Urinary bladder (tissue), 3 donors: ENCODE measurements at regions not wholly inside any gene's neighbourhood (a gene's known extent, or its start where the extent isn't known, plus 50 kb on each side); places are given as distances from the start of the nearest gene placed in this dataset.

ENCODE experiments used
- DNase-seq: peaks from one replicate; pipeline ENCODE4 v3.0.0-alpha.2; 2015; ENCODE audit errors: extremely low spot score
- H3K27ac ChIP-seq: one replicate; pipeline ENCODE4 v1.5.1; 2013; ENCODE audit warnings: low read depth, mild to moderate bottlenecking, moderate library complexity
- H3K36me3 ChIP-seq: one replicate; pipeline ENCODE4 v1.6.1; 2013; ENCODE audit warnings: mild to moderate bottlenecking, moderate library complexity; ENCODE audit not compliant: insufficient read depth
- H3K4me1 ChIP-seq: one replicate; pipeline ENCODE4 v1.6.1; 2013; ENCODE audit warnings: mild to moderate bottlenecking, moderate library complexity; ENCODE audit not compliant: insufficient read depth
- H3K4me3 ChIP-seq: one replicate; pipeline ENCODE4 v1.5.1; 2013; ENCODE audit warnings: low read depth, low read length
- WGBS: extraction: QIAGEN DNeasy Blood & Tissue Kit; methylation state at CpG from one replicate; pipeline ENCODE4 v1.1.7; 2013; 5-methylcytosine and 5-hydroxymethylcytosine counted together
- donor health status: healthy with polysubstance abuse.
- donor health status: healthy.

- Histone ChIP-seq H3K4me1 (no peaks in the 10 kb centered on the region), H3K4me3 (no peak overlapping the region), H3K27ac (no peak overlapping the region), H3K36me3 (no peaks in the 10 kb centered on the region)
- 31% methylated on average over 2 of the region's 2 CpGs for WGBS
- no peak for DNase-seq
These were observed 102.0 kb downstream of the SOX9 start for GRCh38 chr17:72222661-72223380.

- no peak overlapping the region for H3K27ac ChIP-seq
- no peak for DNase-seq
- H3K4me3 ChIP-seq: no peak overlapping the region
- H3K36me3 ChIP-seq: no peaks in the 10 kb centered on the region
- 93% methylated on average over 11 of the region's 11 CpGs for WGBS
- H3K4me1 ChIP-seq: no peaks in the 10 kb centered on the region
These were observed 103.1 kb downstream of the SOX9 start for GRCh38 chr17:72223866-72224291.

- Histone ChIP-seq H3K4me1 (no peaks in the 10 kb centered on the region), H3K4me3 (no peak overlapping the region), H3K27ac (no peak overlapping the region), H3K36me3 (no peaks in the 10 kb centered on the region)
- 83% methylated on average over 3 of the region's 3 CpGs for WGBS
- no peak for DNase-seq
These were observed 105.5 kb downstream of the SOX9 start for GRCh38 chr17:72226322-72226721.

- Histone ChIP-seq H3K36me3 (no peaks in the 10 kb centered on the region), H3K27ac (no peak overlapping the region), H3K4me3 (no peak overlapping the region), H3K4me1 (no peaks in the 10 kb centered on the region)
- WGBS: 17% methylated on average over 3 of the region's 3 CpGs
- DNase-seq: no peak
These were observed 113.2 kb downstream of the SOX9 start for GRCh38 chr17:72233986-72234385.

GRCh38 chr17:72234985-72235384, 114.2 kb downstream of the SOX9 start:
- Histone ChIP-seq H3K4me1 (no peaks in the 10 kb centered on the region), H3K36me3 (no peaks in the 10 kb centered on the region), H3K27ac (no peak overlapping the region), H3K4me3 (no peak overlapping the region)
- WGBS: 68% methylated on average over 5 of the region's 5 CpGs
- DNase-seq: no peak

- Histone ChIP-seq H3K4me3 (no peak overlapping the region), H3K27ac (no peak overlapping the region), H3K36me3 (no peaks in the 10 kb centered on the region), H3K4me1 (no peaks in the 10 kb centered on the region)
- WGBS: 35% methylated on average over 13 of the region's 13 CpGs
- no peak for DNase-seq
These were observed 116.3 kb downstream of the SOX9 start for GRCh38 chr17:72236980-72237633.

GRCh38 chr17:72238157-72238673, 117.4 kb downstream of the SOX9 start:
- no peak for DNase-seq
- no peaks in the 10 kb centered on the region for H3K36me3 ChIP-seq
- 71% methylated on average over 10 of the region's 10 CpGs for WGBS
- H3K4me3 ChIP-seq: no peak overlapping the region
- no peaks in the 10 kb centered on the region for H3K4me1 ChIP-seq
- H3K27ac ChIP-seq: no peak overlapping the region

- DNase-seq: no peak
- no peaks in the 10 kb centered on the region for H3K36me3 ChIP-seq
- no peak overlapping the region for H3K27ac ChIP-seq
- H3K4me3 ChIP-seq: no peak overlapping the region
- no peaks in the 10 kb centered on the region for H3K4me1 ChIP-seq
- WGBS: 97% methylated on average over 5 of the region's 5 CpGs
These were observed 118.7 kb downstream of the SOX9 start for GRCh38 chr17:72239548-72239947.

- no peak for DNase-seq
- WGBS: 74% methylated on average over 3 of the region's 3 CpGs
- Histone ChIP-seq H3K27ac (no peak overlapping the region), H3K4me3 (no peak overlapping the region), H3K36me3 (no peaks in the 10 kb centered on the region), H3K4me1 (no peaks in the 10 kb centered on the region)
These were observed 119.5 kb downstream of the SOX9 start for GRCh38 chr17:72240333-72240732.

- Histone ChIP-seq H3K4me1 (no peaks in the 10 kb centered on the region), H3K36me3 (no peaks in the 10 kb centered on the region), H3K27ac (no peak overlapping the region), H3K4me3 (no peak overlapping the region)
- 88% methylated on average over 4 of the region's 4 CpGs for WGBS
- no peak for DNase-seq
These were observed 123.7 kb downstream of the SOX9 start for GRCh38 chr17:72244494-72244893.

- no peak overlapping the region for H3K4me3 ChIP-seq
- H3K27ac ChIP-seq: no peak overlapping the region
- WGBS: 70% methylated on average over 2 of the region's 2 CpGs
- no peaks in the 10 kb centered on the region for H3K4me1 ChIP-seq
- DNase-seq: no peak
- H3K36me3 ChIP-seq: no peaks in the 10 kb centered on the region
These were observed 124.1 kb downstream of the SOX9 start for GRCh38 chr17:72244956-72245355.

GRCh38 chr17:72249441-72249840, 128.6 kb downstream of the SOX9 start:
- 70% methylated on average over 5 of the region's 5 CpGs for whole genome bisulfite sequencing
- H3K4me3 ChIP-seq: no peak overlapping the region
- no peaks in the 10 kb centered on the region for H3K4me1 ChIP-seq
- no peak overlapping the region for H3K27ac ChIP-seq
- no peaks in the 10 kb centered on the region for H3K36me3 ChIP-seq
- no peak for DNase-seq

GRCh38 chr17:72250206-72250605, 129.4 kb downstream of the SOX9 start:
- 86% methylated on average over 1 of the region's 1 CpG for WGBS

GRCh38 chr17:72253597-72253996, 132.8 kb downstream of the SOX9 start:
- DNase-seq: no peak
- no peak overlapping the region for H3K4me3 ChIP-seq
- H3K4me1 ChIP-seq: no peaks in the 10 kb centered on the region
- no peaks in the 10 kb centered on the region for H3K36me3 ChIP-seq
- WGBS: 71% methylated on average over 3 of the region's 3 CpGs
- no peak overlapping the region for H3K27ac ChIP-seq

More at GRCh38 chr17:72250206-72250605, 129.4 kb downstream of the SOX9 start:
- DNase-seq: no peak
- Histone ChIP-seq H3K4me1 (no peaks in the 10 kb centered on the region), H3K4me3 (no peak overlapping the region), H3K36me3 (no peaks in the 10 kb centered on the region), H3K27ac (no peak overlapping the region)
